Erythroblast (primary cell): ENCODE measurements at regions not wholly inside any gene's neighbourhood (a gene's known extent, or its start where the extent isn't known, plus 50 kb on each side); places are given as distances from the start of the nearest gene placed in this dataset.

Source experiments
- GATA1 ChIP-seq: IDR thresholded peaks from 2 replicates; pipeline ENCODE4 v1.6.1; 2011; ENCODE audit warnings: low read depth, mild to moderate bottlenecking, control low read depth, low read length, moderate library complexity
- POLR2A ChIP-seq: IDR thresholded peaks from 2 replicates; pipeline ENCODE4 v1.6.1; 2011; ENCODE audit warnings: mild to moderate bottlenecking, low read length

DNA sequence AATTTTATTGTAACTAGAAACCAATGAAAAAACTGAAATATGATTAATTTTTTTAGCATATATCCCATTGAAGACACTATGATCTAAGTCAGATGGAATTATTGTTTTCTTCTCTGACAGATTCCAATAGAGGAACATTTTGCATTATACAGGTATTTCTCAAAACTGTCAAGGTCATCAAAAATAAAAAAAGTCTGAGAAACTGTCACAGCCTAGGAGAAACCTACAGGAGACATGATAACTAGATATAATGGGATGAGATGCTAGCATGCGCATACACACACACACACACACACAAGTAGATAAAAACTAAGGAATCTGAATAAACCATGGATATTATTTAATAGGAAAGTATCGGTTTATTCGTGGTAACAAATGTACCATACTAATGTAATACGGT lies 161.9 kb upstream of the HCRTR2 start:
- TF ChIP-seq POLR2A (no peak), GATA1 (no peak)
